ENCODE measurements at regions not wholly inside any gene's neighbourhood (a gene's known extent, or its start where the extent isn't known, plus 50 kb on each side); places are given as distances from the start of the nearest gene placed in this dataset.
A peak's percentile ranks its signal among the peaks of the same experiment; 100 is the strongest.
"Not testable (repeated sequence)": the region's sequence is repeated elsewhere in the genome, so short reads cannot be mapped to it uniquely, and the experiment has no call there.

DNA sequence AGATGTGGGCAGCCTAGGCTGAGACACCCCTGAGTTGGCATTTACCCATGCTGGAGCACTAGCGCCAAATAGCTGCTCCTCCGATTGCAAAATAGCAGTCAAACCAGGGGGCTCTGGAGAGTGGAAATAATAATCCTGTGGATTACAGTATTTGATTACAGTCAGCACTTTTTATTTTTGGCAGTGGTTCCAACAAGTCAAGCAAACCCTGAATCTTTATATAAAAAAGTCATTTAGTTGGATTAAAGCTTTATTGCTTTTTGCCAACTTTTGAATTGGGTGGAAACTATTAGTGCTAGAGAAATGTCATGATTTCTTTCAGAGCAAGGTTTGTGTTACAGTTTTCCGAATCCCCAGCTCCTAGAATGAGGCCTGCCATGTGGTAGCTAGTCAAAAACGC is 99.3 kb upstream of the FAM20A start:
- DNase-seq = no peak

DNA sequence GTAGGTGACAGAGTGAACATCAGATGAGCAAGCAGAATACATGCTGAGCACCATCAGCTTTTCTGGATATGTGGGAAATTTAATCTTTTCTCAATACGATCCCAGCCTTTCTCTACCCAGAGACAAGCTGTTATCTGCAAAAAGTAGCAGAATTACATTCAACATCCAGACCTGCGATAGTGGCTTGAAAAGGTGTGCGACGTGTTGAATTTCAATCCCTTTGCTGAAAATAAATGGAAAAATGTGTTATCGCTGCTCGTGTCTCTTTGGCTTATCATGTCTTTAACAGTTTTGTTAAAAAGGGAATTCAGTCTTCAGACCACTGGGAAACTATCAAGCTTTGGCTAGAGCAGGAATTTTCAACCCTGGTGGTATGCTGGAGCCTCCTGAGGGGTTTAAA is 98.8 kb upstream of the FAM20A start:
- no peak for DNase-seq

DNA sequence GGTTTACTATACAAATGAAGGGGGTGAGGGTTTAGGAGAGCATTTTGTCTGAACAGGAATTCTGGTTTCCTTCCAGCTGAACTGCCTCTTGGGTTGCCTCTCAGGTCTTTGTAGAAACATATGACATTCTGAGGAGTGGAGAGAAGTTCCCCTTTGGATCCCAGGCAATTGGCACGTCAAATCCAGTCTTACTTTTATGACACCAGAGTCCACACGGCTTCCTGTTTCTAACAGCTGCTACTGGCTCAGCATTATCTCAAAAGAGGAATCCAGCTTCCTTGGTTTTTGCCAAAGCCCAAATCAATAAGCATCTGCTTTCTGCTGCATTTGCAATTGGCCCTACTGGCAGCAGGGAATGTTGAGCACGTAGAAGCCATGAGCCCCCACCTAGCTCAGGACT is 97.6 kb upstream of the FAM20A start:
- DNase-seq = peak in 1 of 14 donors; percentile 4

DNA sequence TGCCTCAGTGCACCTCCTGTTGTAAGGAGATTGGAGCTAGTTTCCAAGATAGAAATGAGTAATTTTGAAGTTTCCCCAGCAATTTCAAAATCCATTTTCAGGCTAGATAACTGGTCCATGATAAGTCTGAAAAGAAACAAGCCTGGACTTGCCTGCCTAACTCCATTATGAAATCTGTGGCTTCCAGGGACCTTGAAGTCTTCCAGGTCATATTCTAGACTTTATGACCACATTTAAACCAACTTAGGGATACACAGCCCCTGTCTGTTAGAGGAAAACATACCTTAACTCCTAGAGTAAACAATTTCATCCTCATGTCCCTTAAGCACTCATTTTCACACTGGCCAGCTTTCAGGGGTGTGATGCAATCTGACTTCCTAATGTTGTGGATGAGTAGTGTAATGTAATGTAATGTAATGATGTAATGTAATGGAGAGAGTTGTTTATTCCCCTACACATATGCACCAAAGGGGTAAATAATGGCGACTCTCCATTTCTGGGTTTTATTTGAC is 96.7 kb upstream of the FAM20A start:
- no peak for DNase-seq

DNA sequence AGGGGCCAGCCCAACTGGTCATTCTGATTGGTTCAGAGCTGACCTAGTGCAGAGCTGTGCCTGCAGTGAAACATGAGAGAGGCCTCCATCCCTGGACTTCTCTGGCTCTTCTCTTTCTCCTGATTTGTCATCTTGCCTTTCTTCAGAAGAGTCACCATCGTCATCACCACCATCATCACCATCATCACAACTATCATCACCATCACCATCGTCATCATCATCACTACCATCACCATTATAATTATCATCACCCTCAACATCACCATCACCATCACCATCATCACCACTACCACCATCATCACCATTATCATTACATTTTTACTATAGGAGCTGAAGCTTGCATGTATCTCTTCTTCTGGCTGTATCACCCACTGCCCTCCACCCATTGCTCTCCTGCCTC is 94.5 kb upstream of the FAM20A start:
- no peak for DNase-seq

DNA sequence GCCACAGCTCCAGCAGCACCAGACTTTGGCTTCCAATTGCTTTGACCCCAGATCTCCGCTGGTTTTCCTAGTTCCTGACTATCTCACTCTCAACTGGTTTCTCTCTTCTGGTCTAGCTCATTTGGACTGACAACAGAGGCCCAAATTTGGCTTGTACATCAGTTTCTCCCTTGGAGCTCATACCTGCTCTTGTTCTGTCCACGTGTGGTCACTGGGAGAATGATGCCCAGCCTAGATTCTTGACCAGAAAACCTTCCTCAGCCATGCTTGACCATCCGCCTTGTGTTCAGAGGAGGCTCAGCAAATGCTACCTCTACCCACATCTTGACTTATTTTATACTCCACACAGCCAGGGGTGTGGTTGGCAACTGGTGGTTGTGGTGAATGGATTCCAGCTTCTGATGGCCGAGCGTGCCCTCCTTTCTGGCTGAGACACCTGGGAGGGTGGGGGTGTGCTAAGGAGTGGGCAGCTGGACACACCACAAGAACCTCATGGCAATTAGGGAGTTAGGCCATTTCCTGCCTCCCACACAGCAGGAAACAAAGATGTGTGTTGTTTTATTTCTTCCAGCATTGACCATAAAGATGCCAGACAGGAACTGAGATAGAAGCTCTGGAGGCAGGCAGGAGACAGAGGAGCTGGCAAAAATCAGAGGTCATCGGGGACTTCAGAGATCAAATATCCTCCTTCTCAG is 93.8 kb upstream of the FAM20A start:
- DNase-seq = no peak

DNA sequence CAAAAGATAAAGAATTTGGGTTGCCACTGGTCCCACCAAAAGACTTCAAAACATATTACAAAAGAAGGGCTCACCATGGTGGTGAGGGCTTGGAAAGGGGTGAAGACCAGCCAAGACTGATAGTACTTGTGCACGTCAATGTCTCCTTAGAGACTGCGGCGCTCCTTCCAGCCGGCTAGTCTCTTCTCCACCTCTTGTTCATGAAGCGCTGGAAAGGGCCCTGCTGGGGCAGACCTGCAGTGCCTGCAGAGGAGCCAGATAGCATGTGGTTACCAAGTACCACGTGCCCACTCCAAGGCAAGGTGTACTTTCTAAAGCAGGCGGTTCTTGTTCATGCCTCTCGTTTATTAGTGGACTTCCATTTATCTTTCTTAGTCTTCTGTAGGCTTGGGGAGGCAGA is 92.7 kb upstream of the FAM20A start:
- no peak for DNase-seq

DNA sequence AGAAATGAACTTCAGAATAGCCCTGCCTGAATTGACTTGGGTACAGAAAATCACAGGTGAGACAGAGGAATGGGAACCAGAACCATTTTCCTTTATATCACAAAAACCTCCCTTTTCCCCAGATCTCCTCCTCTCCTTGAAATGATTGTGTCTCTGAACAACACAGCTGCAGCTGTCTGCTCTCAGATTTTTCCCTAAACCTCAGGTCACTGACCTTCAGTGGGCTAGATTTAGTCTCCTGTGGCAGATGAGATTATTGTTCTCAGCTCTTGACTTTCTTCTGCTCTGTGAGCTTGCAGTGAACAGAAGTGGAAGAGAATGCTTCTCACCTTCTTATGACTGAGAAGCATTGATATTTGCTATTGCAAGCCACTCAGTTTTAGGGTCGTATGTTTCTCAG is 92.3 kb upstream of the FAM20A start:
- DNase-seq = no peak

DNA sequence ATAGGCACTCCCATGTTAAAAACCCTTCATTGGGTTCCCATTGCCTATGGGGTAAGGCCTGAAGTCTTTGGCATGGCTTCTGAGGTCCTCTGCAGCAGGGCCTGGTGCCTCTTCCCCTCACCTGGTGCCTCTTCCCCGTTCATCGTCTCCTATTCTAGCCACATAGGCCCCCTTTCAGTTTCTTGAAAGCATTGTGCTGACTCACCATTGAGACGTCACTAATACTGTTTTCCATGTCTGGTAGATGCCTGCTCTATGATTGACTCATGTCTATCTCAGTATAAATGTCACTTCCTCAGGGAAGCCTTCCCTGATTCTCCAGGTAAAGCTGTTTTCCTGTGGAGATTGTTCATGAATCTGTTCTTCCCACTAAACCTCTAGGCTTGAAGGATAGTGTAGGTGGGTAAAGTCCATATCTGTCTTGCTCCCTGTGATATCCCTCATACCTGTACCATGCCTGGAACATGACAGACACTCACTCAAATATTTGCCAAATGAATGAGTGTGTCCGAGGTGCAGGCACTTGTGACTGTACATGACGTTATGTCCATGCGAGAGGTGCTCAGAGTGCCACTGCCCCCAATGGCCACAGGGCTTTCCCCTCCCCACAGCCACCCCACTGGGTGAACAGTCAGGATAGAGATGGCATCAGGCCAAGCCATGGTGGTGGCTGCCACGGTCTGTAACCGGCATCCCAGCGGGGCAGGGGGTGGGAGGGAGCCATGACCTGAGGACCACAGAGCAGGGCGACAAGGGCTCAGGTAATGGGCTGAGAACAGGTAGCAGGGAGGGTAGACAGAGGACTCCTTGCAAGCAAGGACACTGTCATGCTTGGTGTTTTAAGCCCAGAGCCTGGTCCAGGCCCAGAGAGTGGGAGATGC is 85.2 kb upstream of the FAM20A start:
- DNase-seq = no peak

DNA sequence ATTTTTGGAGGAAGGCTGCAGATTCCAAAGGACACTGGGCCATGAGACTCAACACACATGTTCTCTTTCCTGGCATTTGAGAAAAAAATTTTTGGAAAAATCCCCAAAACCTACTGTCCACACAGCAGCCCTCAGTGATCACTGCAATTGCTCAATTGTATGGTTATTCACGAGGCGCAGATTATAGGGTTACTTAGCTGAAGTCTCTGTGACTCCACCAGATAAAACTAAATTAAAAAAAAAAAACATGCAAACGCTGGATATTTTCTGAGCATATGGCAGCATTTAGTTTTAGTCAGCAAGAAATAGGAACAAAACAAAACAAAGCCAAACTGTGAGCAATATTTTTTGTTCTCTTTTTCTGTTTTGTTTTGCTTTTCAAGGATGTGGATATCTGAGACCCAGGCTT is 83.8 kb upstream of the FAM20A start:
- DNase-seq = no peak

DNA sequence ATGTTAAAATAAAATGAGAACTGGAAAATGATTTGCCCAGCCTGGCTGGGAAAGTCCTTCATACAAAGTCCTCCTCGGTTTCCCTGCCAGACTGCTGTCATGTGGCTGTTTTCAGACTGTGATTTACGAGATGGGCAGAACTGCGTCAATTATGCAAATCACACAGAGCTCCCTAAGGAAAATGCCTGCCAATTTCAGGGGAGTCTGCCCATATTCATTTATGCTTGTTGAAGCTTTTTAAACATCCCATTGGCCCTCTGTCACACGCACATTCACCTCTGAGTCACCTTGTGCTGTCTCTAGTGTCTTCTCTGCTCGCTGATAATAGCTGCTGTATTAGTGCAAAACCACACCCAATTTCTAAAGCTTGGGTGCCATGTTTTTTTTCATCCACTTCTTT is 81.7 kb upstream of the FAM20A start:
- no peak for DNase-seq

DNA sequence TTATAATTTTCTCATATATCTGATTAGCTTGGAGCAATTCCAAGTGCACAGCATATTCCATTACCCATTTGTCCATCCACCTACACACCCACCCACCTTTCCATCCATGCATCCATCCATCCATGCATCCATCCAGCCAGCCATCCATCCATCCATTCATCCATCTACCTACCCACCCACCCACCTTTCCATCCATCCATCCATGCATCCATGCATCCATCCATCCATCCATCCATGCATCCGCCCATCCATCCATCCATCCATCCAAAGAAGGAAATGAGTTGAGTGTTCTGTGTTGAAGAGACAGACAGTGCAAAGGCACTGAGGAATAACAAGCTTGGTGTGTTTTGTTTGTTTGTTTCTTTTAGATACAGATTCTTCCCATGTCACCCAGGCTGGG is 78.7 kb upstream of the FAM20A start:
- DNase-seq = no peak

DNA sequence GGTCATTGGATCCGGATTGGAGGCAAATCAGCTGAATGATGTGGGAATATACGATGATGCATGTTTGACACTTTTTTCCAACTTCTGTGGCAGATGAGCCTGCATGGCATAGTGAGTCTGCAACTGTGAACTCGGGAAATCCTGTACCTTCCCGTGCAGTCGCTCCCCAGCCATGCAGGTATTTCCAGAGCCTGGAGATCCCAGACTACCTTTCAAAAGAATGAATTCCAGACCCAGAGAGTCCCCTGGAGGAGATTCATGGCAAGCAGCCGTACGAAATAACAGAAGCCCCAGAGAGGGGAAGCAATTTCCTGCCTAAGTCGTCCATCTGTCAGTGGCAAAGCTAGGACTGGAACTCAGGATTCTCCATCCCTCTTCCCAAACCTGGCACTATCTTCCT is 75.7 kb upstream of the FAM20A start:
- no peak for DNase-seq

DNA sequence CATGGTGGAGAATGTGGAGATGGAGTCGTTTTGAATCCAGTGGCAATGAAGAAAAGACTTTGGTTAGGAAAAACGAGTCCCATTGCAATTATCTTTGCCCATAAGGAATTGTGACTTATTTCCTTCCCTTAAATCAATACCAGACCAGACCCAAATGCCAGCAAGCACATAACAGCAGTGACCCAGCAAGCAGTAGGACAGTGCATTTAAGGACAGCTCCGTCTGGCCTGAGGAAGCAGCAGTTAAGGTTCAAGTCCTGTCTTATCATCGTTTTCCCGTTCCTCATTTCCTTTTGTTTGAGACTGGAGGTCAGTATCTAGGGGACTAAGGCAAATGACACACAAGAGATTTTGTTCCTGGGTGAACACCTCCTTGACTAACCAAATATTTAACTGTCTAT is 74.6 kb upstream of the FAM20A start:
- no peak for DNase-seq

DNA sequence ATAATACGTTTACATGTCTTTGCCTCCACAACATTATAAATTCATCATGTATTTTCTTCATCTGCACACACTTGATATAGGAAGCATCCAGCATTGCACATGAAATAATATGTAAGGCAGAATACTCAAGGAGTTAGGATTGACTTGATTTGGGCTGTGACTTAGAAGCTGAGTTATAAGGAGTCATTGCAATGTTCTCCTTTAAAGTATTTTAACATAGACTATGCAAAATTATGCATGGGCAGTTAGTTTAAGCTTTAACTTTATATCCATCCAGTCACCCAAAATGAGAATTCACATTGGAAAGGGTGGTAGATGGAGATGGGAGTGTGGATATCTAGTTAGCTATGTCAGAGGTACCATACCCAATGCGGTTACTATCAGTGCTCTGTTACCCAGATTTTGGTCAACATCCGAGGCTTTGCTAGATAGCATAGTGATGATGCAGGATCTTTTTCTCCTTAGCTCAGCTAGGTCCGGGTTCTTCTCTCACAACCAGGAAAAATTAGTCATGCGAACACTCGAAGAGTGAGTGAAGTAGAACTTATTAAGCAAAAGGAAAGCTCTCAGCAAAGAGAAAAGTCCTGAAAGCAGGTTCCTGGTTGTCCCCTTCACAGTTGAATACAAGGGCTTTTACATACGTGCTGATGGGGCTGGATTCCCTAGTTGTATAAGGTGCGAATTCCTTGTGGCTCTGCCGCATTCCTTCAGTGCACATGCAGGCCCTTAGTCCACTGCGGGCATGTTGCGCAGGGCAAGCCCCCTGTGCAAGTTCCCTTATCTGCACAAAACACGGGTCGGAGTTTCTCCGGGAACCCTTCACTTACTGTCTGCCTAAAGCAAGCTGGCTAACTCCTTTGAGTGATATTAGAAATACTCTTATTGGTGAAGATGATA is 73.1 kb upstream of the FAM20A start:
- DNase-seq = no peak

DNA sequence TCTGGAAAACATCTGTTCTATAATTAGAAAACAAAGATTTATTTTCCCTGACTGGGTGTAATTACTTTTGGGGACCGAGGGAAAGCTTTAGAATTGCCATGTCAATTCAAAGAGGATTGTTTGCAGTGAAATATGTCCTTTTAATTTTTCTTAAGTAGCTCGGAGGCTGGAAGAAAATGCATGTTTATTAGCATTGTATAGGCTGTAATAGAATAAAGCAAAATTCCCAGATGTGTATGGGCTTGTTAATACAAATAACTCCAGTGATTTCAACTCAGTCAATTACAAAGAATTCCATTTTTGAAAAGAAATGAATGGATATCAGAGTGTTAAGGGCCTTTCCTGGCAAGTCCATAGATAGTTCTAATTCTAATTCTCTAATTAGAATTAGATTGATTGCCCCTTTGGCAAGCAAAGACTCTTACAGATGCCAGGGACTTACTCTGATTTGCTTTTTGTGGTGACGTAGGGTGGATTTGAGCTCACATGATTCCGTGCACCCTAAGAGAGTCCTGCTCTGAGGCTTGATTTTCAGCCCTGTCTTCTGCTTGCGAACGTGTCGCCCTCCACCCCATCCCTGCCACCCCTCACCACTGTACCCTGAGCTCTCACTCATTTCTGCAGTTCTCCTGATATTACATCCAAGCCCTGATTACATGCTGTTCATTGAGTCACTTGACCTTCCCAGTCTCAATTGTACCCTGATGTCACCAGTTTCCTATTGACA is 70.0 kb upstream of the FAM20A start:
- DNase-seq = no peak

DNA sequence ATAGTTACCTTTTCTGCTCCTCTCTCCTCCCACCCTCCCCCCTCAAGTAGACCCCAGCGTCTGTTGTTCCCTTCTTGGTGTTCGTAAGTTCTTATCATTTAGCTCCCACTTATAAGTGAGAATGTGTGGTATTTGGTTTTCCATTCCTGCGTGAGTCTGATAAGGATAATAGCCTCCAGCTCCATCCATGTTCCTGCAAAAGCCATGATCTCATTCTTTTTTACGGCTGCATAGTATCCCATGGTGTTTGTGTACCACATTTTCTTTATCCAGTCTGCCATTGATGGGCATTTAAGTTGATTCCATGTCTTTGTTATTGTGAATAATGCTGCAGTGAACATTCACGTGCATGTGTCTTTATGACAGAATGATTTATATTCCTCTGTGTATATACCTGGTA is 65.3 kb upstream of the FAM20A start:
- not testable (repeated sequence) for DNase-seq

DNA sequence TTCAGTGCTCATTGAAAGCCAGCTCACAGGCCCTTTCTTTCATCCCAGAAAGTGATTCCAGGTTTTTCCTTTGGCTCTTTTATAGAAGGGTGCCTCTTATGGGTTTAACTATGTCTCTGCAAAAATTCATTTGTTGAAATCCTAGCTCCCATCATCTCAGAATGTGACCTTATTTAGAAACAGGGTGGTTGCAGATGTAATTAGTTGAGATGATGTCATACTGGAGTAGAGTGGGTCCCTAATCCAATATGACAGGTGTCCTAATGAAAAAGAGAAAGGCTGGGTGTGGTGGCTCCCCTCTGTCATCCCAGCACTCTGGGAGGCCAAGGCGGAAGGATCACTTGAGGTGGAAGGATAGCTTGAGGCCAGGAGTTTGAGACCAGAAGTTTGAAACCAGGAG is 64.2 kb upstream of the FAM20A start:
- no peak for DNase-seq

DNA sequence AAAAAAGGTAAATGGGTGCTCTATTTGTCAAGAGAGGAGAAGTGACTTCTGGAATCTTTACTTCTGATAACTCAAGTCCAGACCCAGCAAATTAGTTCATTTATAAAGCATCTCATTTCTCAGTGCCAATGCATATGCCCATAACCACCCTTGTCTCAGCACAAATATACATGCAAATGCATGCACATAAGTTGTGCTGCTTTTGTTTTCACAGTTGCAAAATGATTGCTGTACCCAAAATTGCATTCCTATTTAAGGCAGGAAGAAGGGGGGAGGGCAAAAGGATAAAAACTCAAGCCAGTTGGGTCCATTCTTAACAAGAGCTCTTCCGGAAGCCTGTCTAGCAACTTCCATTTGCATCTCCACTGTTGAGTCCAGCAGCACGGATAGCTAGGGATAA is 61.3 kb upstream of the FAM20A start:
- no peak for DNase-seq

DNA sequence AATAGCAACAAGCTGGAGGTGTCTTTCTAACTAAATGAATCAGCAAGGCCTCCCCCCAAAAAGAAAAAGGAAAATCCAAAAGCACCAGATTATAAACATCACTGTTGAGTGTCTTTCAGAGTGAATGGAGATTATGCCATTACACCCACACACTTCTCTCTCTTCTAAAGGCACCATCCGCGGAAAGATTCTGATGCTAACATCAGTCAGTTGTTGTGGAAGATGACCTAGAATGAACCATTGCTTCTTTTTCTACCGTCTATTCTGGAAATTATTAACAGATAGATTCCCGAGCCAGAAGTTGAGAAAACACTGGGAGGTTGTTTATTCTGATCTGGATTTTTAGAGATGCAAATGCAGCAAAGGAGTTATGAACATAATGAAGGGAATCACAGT is 60.9 kb upstream of the FAM20A start:
- no peak for DNase-seq

DNA sequence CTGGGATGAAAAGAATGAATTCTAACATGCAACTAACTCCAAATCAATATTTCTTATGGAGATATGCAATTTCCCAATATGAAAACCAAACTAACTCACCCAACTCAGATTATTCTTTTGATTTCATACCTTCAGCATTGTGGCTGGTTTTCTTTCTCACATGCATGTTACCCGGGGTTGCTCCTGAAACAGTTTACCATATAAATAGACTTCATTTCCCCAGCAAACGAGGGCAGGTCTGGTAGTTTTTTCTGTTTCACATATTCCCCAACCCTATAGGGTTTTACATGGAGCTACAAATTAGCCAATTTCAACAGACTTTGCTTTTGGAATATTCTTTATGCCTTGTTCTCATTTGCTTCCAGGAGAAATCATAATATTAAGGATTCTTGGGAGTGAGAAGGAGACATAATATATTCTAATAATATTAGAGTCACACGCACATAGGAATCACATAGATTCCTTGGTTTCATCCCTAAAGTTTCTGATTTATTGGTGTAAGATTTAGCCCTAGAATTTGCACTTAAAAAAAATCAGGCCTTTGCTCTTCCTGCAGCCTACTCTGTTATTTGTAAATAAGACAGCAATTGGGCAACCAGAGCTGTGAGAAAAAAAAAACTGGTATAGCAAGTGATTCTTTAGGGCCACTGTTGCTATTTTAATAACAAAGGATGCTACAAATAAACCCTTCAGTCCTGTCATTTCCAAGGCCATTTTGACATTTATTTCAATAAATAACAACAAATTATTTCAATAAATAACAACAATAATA is 60.3 kb upstream of the FAM20A start:
- DNase-seq = no peak
